ENCODE measurements at regions not wholly inside any gene's neighbourhood (a gene's known extent, or its start where the extent isn't known, plus 50 kb on each side); places are given as distances from the start of the nearest gene placed in this dataset.
"Not testable (repeated sequence)": the region's sequence is repeated elsewhere in the genome, so short reads cannot be mapped to it uniquely, and the experiment has no call there.

DNA sequence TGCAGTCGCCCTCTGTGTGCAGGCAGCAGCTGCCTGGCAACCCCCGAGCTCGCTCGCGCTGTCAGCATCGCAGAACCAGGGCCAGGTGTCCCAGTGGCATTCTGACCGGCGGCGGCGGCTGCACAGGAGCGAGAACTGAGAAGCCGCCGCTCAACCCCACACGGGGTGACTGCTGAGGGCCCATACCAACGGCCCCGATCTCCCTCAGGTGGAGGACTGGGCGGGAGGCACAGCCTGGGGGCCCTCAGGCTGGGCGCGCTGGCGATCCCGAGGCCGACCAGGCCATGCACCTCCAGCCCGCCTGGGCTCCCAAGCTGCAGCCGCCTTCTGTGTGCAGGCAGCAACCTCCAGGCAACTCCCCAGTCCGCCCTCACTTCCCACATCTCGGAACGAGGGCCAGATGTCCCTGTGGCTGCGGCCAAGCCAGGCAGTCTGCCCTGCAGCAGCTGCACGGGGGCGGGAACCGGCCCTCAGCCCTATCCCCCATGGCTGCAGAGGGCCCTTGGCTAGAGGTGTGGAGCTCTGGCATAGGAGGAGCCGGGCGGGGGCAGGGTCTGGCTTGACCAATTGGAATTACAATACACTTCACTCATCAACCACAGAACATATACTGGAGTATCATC lies 1503.1 kb downstream of the FOXD4L5 start:
- H3K4me3 Mint-ChIP-seq (ENCODE audit: low read depth); intact Hi-C loops (cut with micrococcal nuclease); H3K9me3 Mint-ChIP-seq; H3K36me3 Mint-ChIP-seq (ENCODE audit: low read depth); H3K27ac Mint-ChIP-seq; H3K27me3 Mint-ChIP-seq (ENCODE audit: low read depth); H3K4me1 Mint-ChIP-seq (ENCODE audit: low read depth); DNase-seq (ENCODE audit: low spot score): not testable (repeated sequence)

DNA sequence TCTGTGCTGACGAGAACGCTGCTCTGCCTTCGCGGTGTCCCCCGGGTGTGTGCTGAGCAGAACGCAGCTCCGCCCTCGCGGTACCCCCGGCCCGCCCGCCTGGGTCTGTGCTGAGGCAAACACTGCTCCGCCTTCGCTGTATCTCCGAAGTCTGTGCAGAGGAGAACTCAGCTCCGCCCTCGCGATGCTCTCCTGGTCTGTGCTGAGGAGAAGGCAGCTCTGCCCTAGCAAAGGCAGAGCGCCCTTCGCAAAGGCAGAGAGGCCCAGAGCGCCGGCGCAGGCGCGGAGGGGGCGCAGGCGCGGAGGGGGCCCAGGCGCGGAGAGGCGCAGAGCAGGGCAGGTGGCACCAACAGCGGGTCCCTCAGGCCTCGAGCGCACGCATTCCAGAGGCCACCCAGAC lies 1503.6 kb downstream of the FOXD4L5 start:
- intact Hi-C loops (cut with micrococcal nuclease), result not testable (repeated sequence)

DNA sequence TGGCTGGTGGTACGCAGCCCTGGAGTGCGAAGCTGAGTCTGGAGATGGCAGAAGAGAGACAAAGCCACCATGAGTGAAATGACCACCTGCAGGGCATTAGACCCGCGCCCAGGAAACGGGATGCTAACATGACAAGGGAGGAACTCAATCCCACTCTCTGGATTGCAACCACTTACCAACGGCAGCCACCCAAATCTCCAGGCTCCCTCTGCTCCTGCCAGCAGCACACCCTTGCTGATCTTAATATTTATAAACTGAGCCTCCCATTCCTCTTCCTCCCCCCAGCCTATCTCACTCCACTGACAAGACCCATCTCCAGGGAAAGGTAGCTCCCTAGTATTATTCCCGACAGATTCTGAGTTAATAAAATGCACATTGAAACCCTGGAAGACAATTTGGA lies 1508.8 kb downstream of the FOXD4L5 start:
- DNase-seq (ENCODE audit: low spot score); H3K9me3 Mint-ChIP-seq; intact Hi-C loops (cut with micrococcal nuclease); H3K27me3 Mint-ChIP-seq (ENCODE audit: low read depth); H3K36me3 Mint-ChIP-seq (ENCODE audit: low read depth); H3K27ac Mint-ChIP-seq; H3K4me3 Mint-ChIP-seq (ENCODE audit: low read depth); H3K4me1 Mint-ChIP-seq (ENCODE audit: low read depth): not testable (repeated sequence)

More for the DNA sequence above, 1503.6 kb downstream of the FOXD4L5 start:
- not testable (repeated sequence) for H3K4me1 Mint-ChIP-seq (ENCODE audit: low read depth); H3K27me3 Mint-ChIP-seq (ENCODE audit: low read depth); DNase-seq (ENCODE audit: low spot score); H3K9me3 Mint-ChIP-seq; H3K36me3 Mint-ChIP-seq (ENCODE audit: low read depth); H3K27ac Mint-ChIP-seq; H3K4me3 Mint-ChIP-seq (ENCODE audit: low read depth)

DNA sequence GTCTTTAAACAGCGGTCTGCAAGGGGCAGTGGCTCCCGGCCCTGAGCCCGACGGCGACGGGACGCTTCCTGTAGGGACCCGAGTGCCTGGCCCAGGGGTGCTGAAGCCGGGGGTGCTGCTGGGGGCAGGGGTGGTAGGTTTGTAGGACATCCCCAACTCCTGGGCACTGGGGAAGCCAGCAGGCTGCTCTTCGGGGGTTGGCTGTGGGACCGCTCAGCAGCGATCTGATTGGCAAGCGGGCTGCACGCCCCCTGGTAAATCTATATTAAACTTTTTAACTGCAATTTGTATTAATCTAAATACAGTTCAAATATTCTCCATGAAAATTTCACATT lies 1510.0 kb downstream of the FOXD4L5 start:
- H3K27me3 Mint-ChIP-seq (ENCODE audit: low read depth); H3K36me3 Mint-ChIP-seq (ENCODE audit: low read depth); H3K9me3 Mint-ChIP-seq; H3K4me1 Mint-ChIP-seq (ENCODE audit: low read depth); H3K4me3 Mint-ChIP-seq (ENCODE audit: low read depth); DNase-seq (ENCODE audit: low spot score); H3K27ac Mint-ChIP-seq; intact Hi-C loops (cut with micrococcal nuclease): not testable (repeated sequence)

DNA sequence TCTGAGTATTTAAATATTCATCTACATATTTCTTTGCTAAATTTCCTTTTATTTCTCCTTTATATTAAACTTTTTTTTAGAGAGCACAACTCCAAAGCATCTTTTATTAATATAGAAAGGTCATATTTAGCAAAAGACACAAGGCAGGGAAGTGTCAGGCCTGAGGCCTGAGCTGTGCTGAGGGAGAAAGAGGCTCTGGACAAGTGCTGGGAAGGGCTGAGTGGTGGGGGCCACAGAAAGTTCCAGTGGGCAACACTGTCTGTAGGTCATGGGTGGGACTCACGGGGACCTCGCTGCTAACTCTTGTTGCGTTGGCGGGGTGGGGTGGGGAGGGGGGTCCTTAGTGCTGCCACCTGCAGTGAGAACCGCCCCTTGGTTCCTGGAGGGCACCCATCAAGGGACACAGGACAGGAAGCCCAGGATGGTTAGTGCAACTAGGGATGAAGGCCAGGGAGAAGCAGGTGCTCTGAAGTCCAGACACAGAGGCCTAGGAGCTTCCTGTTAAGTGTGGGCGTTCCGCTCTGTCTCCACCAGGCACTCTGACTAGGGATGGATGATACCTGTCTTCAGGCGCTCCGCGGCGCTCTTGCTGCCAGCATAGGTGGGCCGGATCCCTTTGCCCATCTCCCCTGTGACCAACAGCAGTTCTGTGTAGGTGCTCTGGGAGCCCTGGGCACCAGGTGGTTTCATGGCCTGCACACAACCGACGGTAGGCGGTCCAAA lies 1510.5 kb downstream of the FOXD4L5 start:
- DNase-seq (ENCODE audit: low spot score); H3K4me1 Mint-ChIP-seq (ENCODE audit: low read depth); H3K4me3 Mint-ChIP-seq (ENCODE audit: low read depth); H3K27ac Mint-ChIP-seq; H3K36me3 Mint-ChIP-seq (ENCODE audit: low read depth); H3K9me3 Mint-ChIP-seq; H3K27me3 Mint-ChIP-seq (ENCODE audit: low read depth); intact Hi-C loops (cut with micrococcal nuclease): not testable (repeated sequence)

DNA sequence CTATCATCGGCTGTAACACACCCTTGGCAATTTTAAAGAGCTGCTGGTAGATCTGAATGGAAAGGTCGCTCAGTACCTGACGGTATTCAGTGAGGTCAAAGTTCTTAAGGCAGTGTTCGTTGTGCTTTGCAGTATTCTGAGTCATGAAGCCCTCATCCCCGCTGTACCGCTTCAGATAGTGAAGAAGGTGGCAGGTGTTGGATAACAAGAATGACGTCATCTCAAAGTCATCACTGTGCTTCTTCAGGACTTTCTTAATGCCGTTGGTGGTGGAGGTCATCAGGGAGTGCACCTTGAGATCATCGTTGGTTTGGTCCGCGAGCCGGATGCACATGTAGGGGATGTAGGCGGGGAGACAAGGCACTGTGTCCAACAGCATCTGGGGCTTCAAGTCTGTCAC lies 1522.8 kb downstream of the FOXD4L5 start:
- H3K9me3 Mint-ChIP-seq, result peaks cover 19% of the 10 kb centered on the region
- H3K36me3 Mint-ChIP-seq (ENCODE audit: low read depth); DNase-seq (ENCODE audit: low spot score); H3K4me3 Mint-ChIP-seq (ENCODE audit: low read depth); H3K27me3 Mint-ChIP-seq (ENCODE audit: low read depth); H3K27ac Mint-ChIP-seq; intact Hi-C loops (cut with micrococcal nuclease); H3K4me1 Mint-ChIP-seq (ENCODE audit: low read depth): not testable (repeated sequence)

DNA sequence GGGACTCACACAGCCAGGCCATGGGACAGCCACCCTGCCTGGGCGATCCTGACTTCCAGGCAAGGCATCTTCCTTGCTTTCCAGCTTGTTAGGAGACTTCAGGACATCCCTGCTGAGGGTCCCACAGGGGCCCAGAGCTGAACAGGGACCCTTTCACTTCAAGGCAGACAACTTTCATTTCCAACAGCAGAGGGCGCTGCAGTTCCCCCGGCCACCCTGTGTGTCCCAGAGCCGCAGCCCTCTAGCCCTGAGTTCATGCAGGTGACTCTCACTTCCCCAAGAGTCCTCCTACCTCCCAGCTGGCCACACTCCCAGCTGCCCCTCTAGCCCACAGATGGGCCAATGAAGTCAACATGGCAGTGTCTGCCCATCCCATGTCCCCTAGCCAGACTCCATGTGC lies 1556.0 kb downstream of the FOXD4L5 start:
- H3K4me1 Mint-ChIP-seq (ENCODE audit: low read depth); intact Hi-C loops (cut with micrococcal nuclease); H3K36me3 Mint-ChIP-seq (ENCODE audit: low read depth); DNase-seq (ENCODE audit: low spot score); H3K27me3 Mint-ChIP-seq (ENCODE audit: low read depth); H3K4me3 Mint-ChIP-seq (ENCODE audit: low read depth); H3K27ac Mint-ChIP-seq: not testable (repeated sequence)
- peaks cover 12% of the 10 kb centered on the region for H3K9me3 Mint-ChIP-seq

DNA sequence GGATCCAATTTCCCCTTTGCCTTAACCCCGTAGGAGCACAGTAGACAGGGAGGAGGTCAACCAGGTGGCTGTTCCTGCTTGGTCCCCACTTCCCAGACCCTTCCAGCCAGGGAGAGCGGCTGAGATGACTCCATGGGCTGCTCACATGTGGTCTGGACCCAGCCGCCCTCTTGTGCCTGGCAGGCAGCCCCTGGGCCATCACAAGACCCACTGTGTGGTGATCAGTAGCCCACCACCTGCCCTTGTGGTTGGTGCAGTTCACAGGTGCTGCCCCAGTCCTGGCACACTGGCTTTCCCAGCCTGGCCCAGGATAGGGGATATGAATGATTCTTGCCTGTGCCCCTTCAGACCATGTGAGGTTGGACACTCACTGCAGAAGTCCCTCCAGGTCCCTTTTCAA lies 1556.7 kb downstream of the FOXD4L5 start:
- H3K4me1 Mint-ChIP-seq (ENCODE audit: low read depth), result no peaks in the 10 kb centered on the region
- no peak overlapping the region for H3K4me3 Mint-ChIP-seq (ENCODE audit: low read depth)
- H3K36me3 Mint-ChIP-seq (ENCODE audit: low read depth), result no peaks in the 10 kb centered on the region
- H3K9me3 Mint-ChIP-seq, result peaks cover 11% of the 10 kb centered on the region
- no peak for DNase-seq (ENCODE audit: low spot score)
- peaks cover 2% of the 10 kb centered on the region for H3K27me3 Mint-ChIP-seq (ENCODE audit: low read depth)
- intact Hi-C loops (cut with micrococcal nuclease), result no loop called here
- H3K27ac Mint-ChIP-seq, result no peak overlapping the region

DNA sequence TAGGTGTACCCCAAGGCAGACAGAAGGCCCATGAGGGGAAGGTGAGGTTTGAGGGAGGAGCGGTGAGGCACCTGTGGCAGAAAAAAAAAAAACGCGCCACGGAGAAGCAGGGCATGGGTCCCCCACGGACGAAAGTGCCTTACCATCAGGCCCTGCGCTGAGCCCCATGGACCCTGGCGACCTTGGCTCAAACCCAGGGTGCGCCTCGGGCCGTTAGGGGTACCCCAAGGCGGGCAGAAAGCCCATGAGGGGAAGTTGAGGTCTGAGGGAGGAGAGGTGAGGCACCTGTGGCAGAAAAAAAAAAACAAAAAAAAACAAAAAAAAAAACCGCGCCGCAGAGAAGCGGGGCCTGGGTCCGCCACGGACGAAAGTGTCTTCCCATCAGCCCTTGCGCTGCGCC lies 1576.7 kb downstream of the FOXD4L5 start:
- intact Hi-C loops (cut with micrococcal nuclease); H3K27me3 Mint-ChIP-seq (ENCODE audit: low read depth); H3K4me3 Mint-ChIP-seq (ENCODE audit: low read depth); DNase-seq (ENCODE audit: low spot score); H3K27ac Mint-ChIP-seq; H3K4me1 Mint-ChIP-seq (ENCODE audit: low read depth); H3K36me3 Mint-ChIP-seq (ENCODE audit: low read depth): not testable (repeated sequence)
- H3K9me3 Mint-ChIP-seq, result peaks cover 10% of the 10 kb centered on the region

DNA sequence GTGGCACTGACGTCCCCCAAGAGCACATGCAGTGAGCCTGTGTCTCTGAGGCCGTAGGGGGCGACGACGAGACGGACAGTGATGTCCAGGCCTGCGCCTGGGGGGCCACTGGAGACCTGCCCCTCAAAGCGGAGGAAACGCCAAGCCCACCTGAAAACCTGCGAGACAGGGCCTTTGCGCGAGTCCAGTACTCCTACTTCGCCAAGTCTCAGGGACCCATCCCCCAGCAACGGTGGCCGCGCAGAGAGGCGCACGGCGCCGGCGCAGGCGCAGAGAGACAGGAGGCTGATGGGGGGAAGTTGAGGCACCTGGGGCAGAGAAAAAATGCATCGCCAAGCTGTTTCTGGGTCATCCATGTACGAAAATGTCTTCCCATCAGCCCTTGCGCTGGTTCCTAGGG lies 1580.6 kb downstream of the FOXD4L5 start:
- DNase-seq (ENCODE audit: low spot score); H3K27ac Mint-ChIP-seq; H3K27me3 Mint-ChIP-seq (ENCODE audit: low read depth); H3K36me3 Mint-ChIP-seq (ENCODE audit: low read depth); intact Hi-C loops (cut with micrococcal nuclease); H3K4me3 Mint-ChIP-seq (ENCODE audit: low read depth); H3K4me1 Mint-ChIP-seq (ENCODE audit: low read depth): not testable (repeated sequence)
- H3K9me3 Mint-ChIP-seq, result peaks cover 22% of the 10 kb centered on the region

DNA sequence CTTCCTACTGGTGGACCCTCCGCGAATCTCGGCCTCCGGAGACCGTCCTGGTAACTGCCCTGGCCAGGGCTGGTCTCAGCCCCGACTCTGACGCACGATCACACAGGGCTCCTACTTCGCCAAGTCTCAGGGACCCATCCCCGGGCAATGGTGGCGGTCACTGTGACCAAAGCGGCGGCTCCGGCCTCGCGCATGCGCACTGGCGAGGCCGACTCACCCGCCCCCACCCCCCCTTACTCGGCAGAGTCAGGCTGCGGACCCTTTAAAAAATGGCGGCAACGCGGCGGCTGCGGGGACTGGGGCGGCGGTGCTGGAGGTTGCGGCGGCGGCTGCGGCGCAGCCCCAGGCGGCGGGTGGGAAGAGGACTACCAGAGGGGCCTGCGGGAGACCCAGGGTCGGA lies 1581.3 kb downstream of the FOXD4L5 start:
- intact Hi-C loops (cut with micrococcal nuclease); H3K27ac Mint-ChIP-seq; H3K4me3 Mint-ChIP-seq (ENCODE audit: low read depth); H3K27me3 Mint-ChIP-seq (ENCODE audit: low read depth); H3K36me3 Mint-ChIP-seq (ENCODE audit: low read depth); H3K4me1 Mint-ChIP-seq (ENCODE audit: low read depth); DNase-seq (ENCODE audit: low spot score): not testable (repeated sequence)
- H3K9me3 Mint-ChIP-seq, result peaks cover 22% of the 10 kb centered on the region

DNA sequence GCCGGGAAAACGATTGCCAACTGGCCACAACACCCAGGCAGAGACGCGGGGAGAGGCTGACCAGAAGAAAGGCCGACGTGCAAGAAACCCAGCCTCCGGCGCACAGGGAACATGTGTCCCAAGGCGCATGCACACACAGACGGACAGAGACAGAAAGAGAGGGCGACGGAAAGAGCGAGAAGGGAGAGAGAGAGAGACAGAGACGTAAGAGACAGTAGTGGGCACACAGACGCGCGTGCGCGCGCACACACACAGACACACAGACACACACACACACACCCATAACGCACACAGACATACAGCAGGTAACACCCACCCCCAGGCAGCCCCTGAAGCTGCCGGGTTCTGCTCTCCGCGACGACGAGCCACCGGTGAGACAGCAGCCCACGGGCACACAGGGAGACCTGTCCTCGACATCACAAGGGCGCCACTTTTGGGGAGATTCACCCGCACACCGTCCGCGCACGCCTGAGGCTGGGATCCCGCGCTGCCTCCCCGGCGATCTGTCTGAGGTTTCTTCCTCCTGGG lies 1581.8 kb downstream of the FOXD4L5 start:
- H3K4me3 Mint-ChIP-seq (ENCODE audit: low read depth); H3K27ac Mint-ChIP-seq; intact Hi-C loops (cut with micrococcal nuclease); DNase-seq (ENCODE audit: low spot score); H3K36me3 Mint-ChIP-seq (ENCODE audit: low read depth); H3K27me3 Mint-ChIP-seq (ENCODE audit: low read depth); H3K4me1 Mint-ChIP-seq (ENCODE audit: low read depth): not testable (repeated sequence)
- H3K9me3 Mint-ChIP-seq, result peaks cover 22% of the 10 kb centered on the region

Data from activated T-helper 2 cell treated with anti-CD3 and anti-CD28 coated beads, Interferon-gamma antibody, Interleukin-2, Interleukin-4, amounts not matched to agents 10 μg/mL and 5 μg/mL and 100 μg/mL, durations not matched to agents 14 hours and 24 hours and 36 hours (primary cell).